ENCODE measurements at regions not wholly inside any gene's neighbourhood (a gene's known extent, or its start where the extent isn't known, plus 50 kb on each side); places are given as distances from the start of the nearest gene placed in this dataset.

DNA sequence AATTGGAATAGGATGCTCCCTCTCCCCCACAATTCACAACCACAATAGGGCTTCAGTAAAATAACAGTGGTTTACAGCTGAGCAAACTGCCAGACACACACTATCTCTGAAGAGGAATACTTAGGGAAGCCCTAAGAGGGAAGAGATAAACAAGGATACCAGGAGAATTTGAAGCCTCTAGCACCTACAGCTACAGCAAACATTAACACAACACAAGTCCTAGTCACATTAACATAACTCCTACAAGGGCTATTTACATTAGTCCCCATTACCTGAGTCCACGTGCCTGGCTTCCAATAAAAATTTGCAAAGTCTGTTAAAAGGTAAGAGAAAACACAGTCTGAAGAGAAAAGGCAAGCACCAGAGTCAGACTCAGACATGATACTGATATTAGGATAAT lies 346.9 kb upstream of the CDIN1 start:
- CTCF ChIA-PET, result no interaction called here
- Mint-ChIP-seq H3K36me3 (ENCODE audit: insufficient read depth, unreplicated experiment) (no peaks in the 10 kb centered on the region), H3K9me3 (ENCODE audit: unreplicated experiment) (no peaks in the 10 kb centered on the region), H3K27me3 (ENCODE audit: insufficient read depth, unreplicated experiment) (no peaks in the 10 kb centered on the region), H3K4me1 (ENCODE audit: low read depth, unreplicated experiment) (no peaks in the 10 kb centered on the region), H3K27ac (ENCODE audit: unreplicated experiment) (no peak overlapping the region), H3K4me3 (ENCODE audit: unreplicated experiment) (no peak overlapping the region)
- no peaks in the 10 kb centered on the region for H3K4me1 ChIP-seq
- intact Hi-C loops (cut with micrococcal nuclease; ENCODE audit: unreplicated experiment), result no loop called here
- H3K36me3 ChIP-seq (ENCODE audit: control insufficient read depth, insufficient read depth, low read length), result no peaks in the 10 kb centered on the region
- POLR2A ChIA-PET, result no interaction called here
- TF ChIP-seq, protein P1, sequence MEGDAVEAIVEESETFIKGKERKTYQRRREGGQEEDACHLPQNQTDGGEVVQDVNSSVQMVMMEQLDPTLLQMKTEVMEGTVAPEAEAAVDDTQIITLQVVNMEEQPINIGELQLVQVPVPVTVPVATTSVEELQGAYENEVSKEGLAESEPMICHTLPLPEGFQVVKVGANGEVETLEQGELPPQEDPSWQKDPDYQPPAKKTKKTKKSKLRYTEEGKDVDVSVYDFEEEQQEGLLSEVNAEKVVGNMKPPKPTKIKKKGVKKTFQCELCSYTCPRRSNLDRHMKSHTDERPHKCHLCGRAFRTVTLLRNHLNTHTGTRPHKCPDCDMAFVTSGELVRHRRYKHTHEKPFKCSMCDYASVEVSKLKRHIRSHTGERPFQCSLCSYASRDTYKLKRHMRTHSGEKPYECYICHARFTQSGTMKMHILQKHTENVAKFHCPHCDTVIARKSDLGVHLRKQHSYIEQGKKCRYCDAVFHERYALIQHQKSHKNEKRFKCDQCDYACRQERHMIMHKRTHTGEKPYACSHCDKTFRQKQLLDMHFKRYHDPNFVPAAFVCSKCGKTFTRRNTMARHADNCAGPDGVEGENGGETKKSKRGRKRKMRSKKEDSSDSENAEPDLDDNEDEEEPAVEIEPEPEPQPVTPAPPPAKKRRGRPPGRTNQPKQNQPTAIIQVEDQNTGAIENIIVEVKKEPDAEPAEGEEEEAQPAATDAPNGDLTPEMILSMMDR (IDR thresholded peaks at IDR 0.05; ENCODE audit: insufficient read depth in 1 of 2, low read depth in 1 of 2, low read length in 1 of 2, severe bottlenecking in 1 of 2, unreplicated experiment in 1 of 2), result no peak
- DNase-seq, result no peak
- BruUV-seq (replicated peaks), result no TSS peak
- H3K27me3 ChIP-seq (replicated peaks; ENCODE audit: control insufficient read depth, insufficient read depth, low read length), result no peaks in the 10 kb centered on the region
- no peak overlapping the region for H3K4me3 ChIP-seq (ENCODE audit: low read depth, low read length)
- H3K9me3 ChIP-seq, result no peaks in the 10 kb centered on the region; the same call in 1 of the 2 replicates

DNA sequence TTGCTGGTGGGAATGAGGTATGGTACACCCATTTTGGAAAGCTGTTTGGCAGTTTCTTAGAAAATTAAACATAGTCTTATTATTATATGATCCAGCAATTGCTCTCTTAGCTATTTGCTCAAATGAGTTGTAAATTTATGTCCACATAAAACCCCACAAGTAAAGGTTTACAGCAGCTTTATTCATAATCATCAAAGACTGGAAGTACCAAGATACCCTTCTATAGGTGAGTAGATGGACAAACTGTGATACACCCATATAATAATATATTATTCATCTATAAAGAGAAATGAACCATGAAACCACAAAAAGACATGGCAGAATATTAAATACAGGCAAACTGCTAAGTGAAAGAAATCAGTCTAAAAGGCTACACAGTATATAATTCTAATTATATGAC lies 344.7 kb upstream of the CDIN1 start:
- POLR2A ChIA-PET, result no interaction called here

DNA sequence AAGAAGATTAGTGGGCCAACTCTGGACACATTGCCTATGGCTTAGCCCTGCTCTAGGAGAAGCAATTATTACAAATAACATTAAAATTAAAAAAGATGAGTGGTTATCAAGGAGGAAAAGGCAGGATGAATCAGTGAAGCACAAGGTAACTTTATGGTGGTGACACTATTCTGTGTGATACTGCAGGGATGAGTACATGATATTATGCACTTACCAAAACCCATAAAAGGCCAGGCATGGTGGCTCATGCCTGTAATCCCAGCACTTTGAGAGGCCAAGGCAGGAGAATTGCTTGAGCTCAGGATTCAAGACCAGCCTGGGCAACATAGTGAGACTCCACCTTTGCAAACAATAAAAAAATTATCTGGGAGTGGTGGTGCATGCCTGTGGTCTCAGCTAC lies 344.3 kb upstream of the CDIN1 start:
- Histone ChIP-seq H3K27me3 (replicated peaks; ENCODE audit: control insufficient read depth, insufficient read depth, low read length) (no peaks in the 10 kb centered on the region), H3K9me3 (no peaks in the 10 kb centered on the region; the same call in 1 of the 2 replicates), H3K4me3 (ENCODE audit: low read depth, low read length) (no peak overlapping the region), H3K4me1 (no peaks in the 10 kb centered on the region), H3K36me3 (ENCODE audit: control insufficient read depth, insufficient read depth, low read length) (no peaks in the 10 kb centered on the region)
- intact Hi-C loops (cut with micrococcal nuclease; ENCODE audit: unreplicated experiment), result no loop called here
- H3K27me3 Mint-ChIP-seq (ENCODE audit: insufficient read depth, unreplicated experiment), result no peaks in the 10 kb centered on the region
- no peak for DNase-seq
- H3K4me1 Mint-ChIP-seq (ENCODE audit: low read depth, unreplicated experiment), result no peaks in the 10 kb centered on the region
- H3K9me3 Mint-ChIP-seq (ENCODE audit: unreplicated experiment), result no peaks in the 10 kb centered on the region
- H3K36me3 Mint-ChIP-seq (ENCODE audit: insufficient read depth, unreplicated experiment), result no peaks in the 10 kb centered on the region
- ChIA-PET CTCF (no interaction called here), POLR2A (no interaction called here)
- BruUV-seq (replicated peaks), result no TSS peak
- no peak overlapping the region for H3K4me3 Mint-ChIP-seq (ENCODE audit: unreplicated experiment)
- no peak overlapping the region for H3K27ac Mint-ChIP-seq (ENCODE audit: unreplicated experiment)
- TF ChIP-seq, protein P1 (IDR thresholded peaks at IDR 0.05; ENCODE audit: insufficient read depth in 1 of 2, low read depth in 1 of 2, low read length in 1 of 2, severe bottlenecking in 1 of 2, unreplicated experiment in 1 of 2), result no peak

More for the DNA sequence above, 344.7 kb upstream of the CDIN1 start:
- no peaks in the 10 kb centered on the region for H3K36me3 Mint-ChIP-seq (ENCODE audit: insufficient read depth, unreplicated experiment)
- DNase-seq, result no peak
- TF ChIP-seq, protein P1 (IDR thresholded peaks at IDR 0.05; ENCODE audit: insufficient read depth in 1 of 2, low read depth in 1 of 2, low read length in 1 of 2, severe bottlenecking in 1 of 2, unreplicated experiment in 1 of 2), result no peak
- no peaks in the 10 kb centered on the region for H3K4me1 Mint-ChIP-seq (ENCODE audit: low read depth, unreplicated experiment)
- no peaks in the 10 kb centered on the region for H3K27me3 Mint-ChIP-seq (ENCODE audit: insufficient read depth, unreplicated experiment)
- no peaks in the 10 kb centered on the region for H3K4me1 ChIP-seq
- BruUV-seq (replicated peaks), result no TSS peak
- H3K36me3 ChIP-seq (ENCODE audit: control insufficient read depth, insufficient read depth, low read length), result no peaks in the 10 kb centered on the region
- no peaks in the 10 kb centered on the region for H3K27me3 ChIP-seq (replicated peaks; ENCODE audit: control insufficient read depth, insufficient read depth, low read length)
- H3K27ac Mint-ChIP-seq (ENCODE audit: unreplicated experiment), result no peak overlapping the region
- intact Hi-C loops (cut with micrococcal nuclease; ENCODE audit: unreplicated experiment), result no loop called here
- H3K9me3 ChIP-seq, result no peaks in the 10 kb centered on the region; the same call in 1 of the 2 replicates
- CTCF ChIA-PET, result no interaction called here
- H3K4me3 Mint-ChIP-seq (ENCODE audit: unreplicated experiment), result no peak overlapping the region
- H3K9me3 Mint-ChIP-seq (ENCODE audit: unreplicated experiment), result no peaks in the 10 kb centered on the region
- no peak overlapping the region for H3K4me3 ChIP-seq (ENCODE audit: low read depth, low read length)

All from Caco-2 (cell line).